H9 (cell line): ENCODE measurements at regions not wholly inside any gene's neighbourhood (a gene's known extent, or its start where the extent isn't known, plus 50 kb on each side); places are given as distances from the start of the nearest gene placed in this dataset.

Experiments used
- DNase-seq: peaks from one replicate; pipeline ENCODE4 v3.0.0-alpha.2; 2017
- H2AFZ ChIP-seq: one replicate; pipeline ENCODE4 v1.6.1; 2013; ENCODE audit warnings: mild to moderate bottlenecking, low read length, control low read depth, moderate library complexity
- H2AK5ac ChIP-seq: 2 replicates; pipeline ENCODE4 v1.6.1; 2013; ENCODE audit warnings: low read length, control low read depth, mixed read lengths; ENCODE audit not compliant: insufficient read length
- H2BK120ac ChIP-seq: one replicate; pipeline ENCODE4 v1.6.1; 2013; ENCODE audit warnings: low read depth, mild to moderate bottlenecking, low read length, control low read depth, inconsistent platforms; ENCODE audit not compliant: poor library complexity, severe bottlenecking
- H2BK12ac ChIP-seq: 2 replicates; pipeline ENCODE4 v1.6.1; 2013; ENCODE audit warnings: low read length, control low read depth, mixed read lengths, low read depth; ENCODE audit not compliant: insufficient read length
- H2BK15ac ChIP-seq: 2 replicates; pipeline ENCODE4 v1.6.1; 2013; ENCODE audit warnings: low read depth, low read length, control low read depth
- H2BK20ac ChIP-seq: one replicate; pipeline ENCODE4 v1.6.1; 2013; ENCODE audit warnings: low read depth, mild to moderate bottlenecking, low read length, control low read depth, inconsistent platforms; ENCODE audit not compliant: poor library complexity, severe bottlenecking
- H2BK5ac ChIP-seq: 2 replicates; pipeline ENCODE4 v1.6.1; 2013; ENCODE audit warnings: low read length, control low read depth, mixed read lengths; ENCODE audit not compliant: insufficient read length
- H3K14ac ChIP-seq: 2 replicates; pipeline ENCODE4 v1.6.1; 2013; ENCODE audit warnings: low read length, control low read depth; ENCODE audit not compliant: insufficient read depth
- H3K18ac ChIP-seq: 2 replicates; pipeline ENCODE4 v1.6.1; 2013; ENCODE audit warnings: low read depth, mild to moderate bottlenecking, mixed read lengths, low read length, control low read depth; ENCODE audit not compliant: insufficient read length
- H3K23ac ChIP-seq: 2 replicates; pipeline ENCODE4 v1.6.1; 2013; ENCODE audit warnings: low read length, control low read depth, mixed read lengths, low read depth; ENCODE audit not compliant: insufficient read length
- H3K23me2 ChIP-seq: 2 replicates; pipeline ENCODE4 v1.6.1; 2013; ENCODE audit warnings: low read depth, mild to moderate bottlenecking, mixed read lengths, low read length, control low read depth; ENCODE audit not compliant: insufficient read length, poor library complexity, severe bottlenecking
- H3K27ac ChIP-seq: 2 replicates; pipeline ENCODE4 v1.5.1; 2013; ENCODE audit warnings: low read length, control low read depth, mixed read lengths, low read depth; ENCODE audit not compliant: insufficient read length
- H3K27me3 ChIP-seq: 2 replicates; pipeline ENCODE4 v1.6.1; 2013; ENCODE audit warnings: low read length, control low read depth, inconsistent platforms; ENCODE audit not compliant: insufficient read depth
- H3K4ac ChIP-seq: 2 replicates; pipeline ENCODE4 v1.6.1; 2013; ENCODE audit warnings: low read depth, mild to moderate bottlenecking, control low read depth, inconsistent platforms, low read length, moderate library complexity
- H3K4me1 ChIP-seq: 2 replicates; pipeline ENCODE4 v1.6.1; 2013; ENCODE audit warnings: low read length, control low read depth, inconsistent platforms; ENCODE audit not compliant: insufficient read depth
- H3K4me2 ChIP-seq: 2 replicates; pipeline ENCODE4 v1.6.1; 2013; ENCODE audit warnings: low read length, control low read depth, mixed read lengths; ENCODE audit not compliant: insufficient read length, insufficient read depth
- H3K56ac ChIP-seq: 2 replicates; pipeline ENCODE4 v1.6.1; 2013; ENCODE audit warnings: low read depth, mild to moderate bottlenecking, mixed read lengths, low read length, control low read depth; ENCODE audit not compliant: insufficient read length
- H3K79me1 ChIP-seq: 2 replicates; pipeline ENCODE4 v1.6.1; 2013; ENCODE audit warnings: low read depth, mild to moderate bottlenecking, moderate library complexity, low read length, control low read depth, inconsistent platforms; ENCODE audit not compliant: insufficient read depth, poor library complexity, severe bottlenecking
- H3K79me2 ChIP-seq: 2 replicates; pipeline ENCODE4 v1.6.1; 2013; ENCODE audit warnings: low read length, control low read depth, inconsistent platforms; ENCODE audit not compliant: insufficient read depth
- H3K9ac ChIP-seq: 2 replicates; pipeline ENCODE4 v1.6.1; 2013; ENCODE audit warnings: low read length, control low read depth, mixed read lengths; ENCODE audit not compliant: insufficient read length; ENCODE audit errors: extremely low read depth
- H3K9me3 ChIP-seq: one replicate; pipeline ENCODE4 v1.6.1; 2013; ENCODE audit warnings: low read depth, low read length, inconsistent platforms; ENCODE audit not compliant: control insufficient read depth
- H3T11ph ChIP-seq: one replicate; pipeline ENCODE4 v1.6.1; 2013; ENCODE audit warnings: mild to moderate bottlenecking, low read length, control low read depth, inconsistent platforms
- H4K20me1 ChIP-seq: one replicate; pipeline ENCODE4 v1.6.1; 2013; ENCODE audit not compliant: control insufficient read depth, insufficient read length, insufficient read depth
- H4K5ac ChIP-seq: 2 replicates; pipeline ENCODE4 v1.6.1; 2013; ENCODE audit warnings: low read depth, mild to moderate bottlenecking, mixed read lengths, low read length, control low read depth; ENCODE audit not compliant: insufficient read length
- H4K8ac ChIP-seq: replicated peaks from 2 replicates; pipeline ENCODE4 v1.6.1; 2013; ENCODE audit warnings: low read length, control low read depth, mixed read lengths, low read depth; ENCODE audit not compliant: insufficient read length
- H4K91ac ChIP-seq: 2 replicates; pipeline ENCODE4 v1.6.1; 2013; ENCODE audit warnings: low read depth, mild to moderate bottlenecking, moderate library complexity, mixed read lengths, low read length, control low read depth; ENCODE audit not compliant: insufficient read length
- H3K27ac Mint-ChIP-seq, 3 experiments: 2 replicates in 2 of 3; 3 replicates in 1 of 3; pipeline ENCODE4 v1.8.0; 2020 to 2021; ENCODE audit warnings: mixed read lengths in 3 of 3, mild to moderate bottlenecking in 1 of 3, moderate library complexity in 1 of 3
- H3K27me3 Mint-ChIP-seq: 2 replicates; pipeline ENCODE4 v1.8.0; 2021; ENCODE audit warnings: low read depth, mild to moderate bottlenecking, moderate library complexity, mixed read lengths
- H3K36me3 Mint-ChIP-seq, 3 experiments: 2 replicates in 2 of 3; 3 replicates in 1 of 3; pipeline ENCODE4 v1.8.0; 2020 to 2021; ENCODE audit warnings: low read depth in 3 of 3, mixed read lengths in 3 of 3; ENCODE audit not compliant: insufficient read depth in 1 of 3
- H3K4me1 Mint-ChIP-seq, 2 experiments: 2 replicates each; pipeline ENCODE4 v1.8.0; 2020; ENCODE audit warnings: mixed read lengths in 2 of 2
- H3K4me3 Mint-ChIP-seq, 2 experiments: 2 replicates in 1 of 2; 3 replicates in 1 of 2; pipeline ENCODE4 v1.8.0; 2020 to 2021; ENCODE audit warnings: mild to moderate bottlenecking in 2 of 2, mixed read lengths in 2 of 2, moderate library complexity in 1 of 2
- H3K9me3 Mint-ChIP-seq, 2 experiments: 2 replicates in 1 of 2; 3 replicates in 1 of 2; pipeline ENCODE4 v1.8.0; 2020; ENCODE audit warnings: mild to moderate bottlenecking in 2 of 2, mixed read lengths in 2 of 2, moderate library complexity in 1 of 2
- CTCF ChIP-seq: fragments of 200-600 bp; sonication (generic); conservative IDR thresholded peaks from 3 replicates; pipeline ENCODE4 v1.8.0; 2021; ENCODE audit warnings: antibody characterized with exemption, mild to moderate bottlenecking
- WGBS: extraction: QIAGEN DNeasy Blood & Tissue Kit; methylation state at CpG from one replicate; pipeline ENCODE4 v1.1.7; 2013; ENCODE audit warnings: missing lambda C conversion rate, low lambda C conversion rate, mixed read lengths; ENCODE audit not compliant: insufficient read length; ENCODE audit errors: extremely low coverage; 5-methylcytosine and 5-hydroxymethylcytosine counted together

GRCh38 chr1:157439302-157439954, 112.9 kb downstream of the FCRL5 start:
- no peak overlapping the region for H2BK15ac ChIP-seq
- TF ChIP-seq CTCF = no peak
- no peaks in the 10 kb centered on the region; the same call in 1 of the 2 replicates for H3K4me1 ChIP-seq
- no peaks in the 10 kb centered on the region for H3K79me2 ChIP-seq
- H2BK120ac ChIP-seq = no peak overlapping the region
- H4K5ac ChIP-seq = no peak overlapping the region
- no peaks in the 10 kb centered on the region for H3K79me1 ChIP-seq
- no peak overlapping the region for H2BK12ac ChIP-seq
- H3K36me3 Mint-ChIP-seq = peaks cover 1 to 18% (median 4%) of the 10 kb centered on the region in 3 experiments; a peak in 4 of 7 replicates
- H3K27me3 Mint-ChIP-seq = no peaks in the 10 kb centered on the region
- no peak overlapping the region for H2BK5ac ChIP-seq
- H3K56ac ChIP-seq = no peak overlapping the region
- no peak overlapping the region for H3K27ac Mint-ChIP-seq
- no peak overlapping the region for H3K23ac ChIP-seq
- no peaks in the 10 kb centered on the region for H4K20me1 ChIP-seq
- H3K14ac ChIP-seq = no peak overlapping the region
- H3K18ac ChIP-seq = no peak overlapping the region
- no peaks in the 10 kb centered on the region for H3K27me3 ChIP-seq
- H3K4ac ChIP-seq = no peak overlapping the region
- H3T11ph ChIP-seq = no peak overlapping the region
- H3K9me3 ChIP-seq = no peaks in the 10 kb centered on the region
- no peak overlapping the region for H2AK5ac ChIP-seq
- H3K27ac ChIP-seq = no peak overlapping the region
- H3K9ac ChIP-seq = no peak overlapping the region
- no peak overlapping the region for H3K4me2 ChIP-seq
- no CpG with 5 or more reads among the region's 5 CpGs for WGBS
- H4K8ac ChIP-seq = no peak overlapping the region
- no peak overlapping the region for H3K4me3 Mint-ChIP-seq
- no peak overlapping the region for H2AFZ ChIP-seq
- H4K91ac ChIP-seq = no peak overlapping the region
- no peak for DNase-seq
- peaks cover 1 to 2% of the 10 kb centered on the region in 2 experiments; a peak in 2 of 5 replicates for H3K9me3 Mint-ChIP-seq
- H2BK20ac ChIP-seq = no peak overlapping the region
- H3K4me1 Mint-ChIP-seq = peaks cover 31 to 41% of the 10 kb centered on the region in 2 experiments
- H3K23me2 ChIP-seq = no peaks in the 10 kb centered on the region
